ENCODE measurements at regions not wholly inside any gene's neighbourhood (a gene's known extent, or its start where the extent isn't known, plus 50 kb on each side); places are given as distances from the start of the nearest gene placed in this dataset.

DNA sequence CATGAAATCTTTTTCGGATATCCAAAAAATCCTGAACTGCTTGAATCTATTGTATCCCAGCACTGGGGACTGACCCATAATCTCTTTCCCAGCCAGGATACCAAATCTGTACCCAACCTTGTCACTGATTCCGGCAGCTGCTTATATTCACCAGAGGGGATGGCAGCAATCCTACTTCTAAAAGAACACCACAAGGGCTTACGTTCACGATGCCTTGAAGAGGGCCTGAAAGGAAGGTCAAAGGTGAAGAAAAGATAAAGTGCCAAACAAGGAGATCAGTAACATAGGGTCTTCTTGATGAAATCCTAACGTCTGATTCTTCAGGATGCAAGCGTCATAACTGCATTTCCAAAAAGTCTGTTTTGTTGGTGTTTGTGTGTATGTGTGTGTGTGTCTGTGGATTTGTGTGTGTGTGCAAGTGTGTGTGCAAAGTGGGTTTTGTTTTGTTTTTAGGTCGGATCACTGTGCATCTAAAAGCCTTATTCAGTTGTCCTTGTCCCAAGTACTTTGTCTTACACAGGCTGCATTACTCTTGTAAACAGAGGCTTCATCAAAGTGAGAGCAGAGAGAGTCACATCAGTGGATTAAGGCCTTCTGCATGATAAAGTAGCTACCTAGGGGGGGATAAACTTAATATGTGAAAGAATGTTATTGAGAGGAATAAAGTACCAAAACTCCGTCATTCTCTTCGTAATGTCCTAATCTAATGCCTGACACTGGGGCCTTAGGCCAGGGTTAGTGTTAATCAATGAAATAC is 179.3 kb downstream of the BARHL2 start:
- TF ChIP-seq EZH2 (IDR thresholded peaks at IDR 0.05; ENCODE audit: borderline replicate concordance, low read depth, low read length, severe bottlenecking) (no peak), FOS (IDR thresholded peaks at IDR 0.05; ENCODE audit: borderline replicate concordance, insufficient read depth, low read length) (no peak), POLR2AphosphoS5 (IDR thresholded peaks at IDR 0.05; ENCODE audit: insufficient read depth, low read depth, low read length) (no peak), GATA2 (IDR thresholded peaks at IDR 0.05; ENCODE audit: insufficient read depth, insufficient read length, low read depth, low read length) (no peak), JUN (IDR thresholded peaks at IDR 0.05; ENCODE audit: borderline replicate concordance, insufficient read depth, insufficient read length, low read depth) (no peak), MYC (IDR thresholded peaks at IDR 0.05; ENCODE audit: low read depth, low read length) (no peak), POLR2A (IDR thresholded peaks at IDR 0.05; ENCODE audit: low read depth, low read length) (no peak)
- TF ChIP-seq, protein P1, sequence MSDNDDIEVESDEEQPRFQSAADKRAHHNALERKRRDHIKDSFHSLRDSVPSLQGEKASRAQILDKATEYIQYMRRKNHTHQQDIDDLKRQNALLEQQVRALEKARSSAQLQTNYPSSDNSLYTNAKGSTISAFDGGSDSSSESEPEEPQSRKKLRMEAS (IDR thresholded peaks at IDR 0.05; ENCODE audit: insufficient read depth, insufficient read length): no peak
- TF ChIP-seq, protein P2, sequence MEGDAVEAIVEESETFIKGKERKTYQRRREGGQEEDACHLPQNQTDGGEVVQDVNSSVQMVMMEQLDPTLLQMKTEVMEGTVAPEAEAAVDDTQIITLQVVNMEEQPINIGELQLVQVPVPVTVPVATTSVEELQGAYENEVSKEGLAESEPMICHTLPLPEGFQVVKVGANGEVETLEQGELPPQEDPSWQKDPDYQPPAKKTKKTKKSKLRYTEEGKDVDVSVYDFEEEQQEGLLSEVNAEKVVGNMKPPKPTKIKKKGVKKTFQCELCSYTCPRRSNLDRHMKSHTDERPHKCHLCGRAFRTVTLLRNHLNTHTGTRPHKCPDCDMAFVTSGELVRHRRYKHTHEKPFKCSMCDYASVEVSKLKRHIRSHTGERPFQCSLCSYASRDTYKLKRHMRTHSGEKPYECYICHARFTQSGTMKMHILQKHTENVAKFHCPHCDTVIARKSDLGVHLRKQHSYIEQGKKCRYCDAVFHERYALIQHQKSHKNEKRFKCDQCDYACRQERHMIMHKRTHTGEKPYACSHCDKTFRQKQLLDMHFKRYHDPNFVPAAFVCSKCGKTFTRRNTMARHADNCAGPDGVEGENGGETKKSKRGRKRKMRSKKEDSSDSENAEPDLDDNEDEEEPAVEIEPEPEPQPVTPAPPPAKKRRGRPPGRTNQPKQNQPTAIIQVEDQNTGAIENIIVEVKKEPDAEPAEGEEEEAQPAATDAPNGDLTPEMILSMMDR (IDR thresholded peaks at IDR 0.05; ENCODE audit: extremely low read depth in 1 of 2, insufficient read depth in 1 of 2, low read depth in 1 of 2, low read length in 2 of 2): no peak
- dilution Hi-C loops (cut with MboI; ENCODE audit: extremely low pct_ligation_motif_present, low sequenced_read_pairs) (no loop called here), intact Hi-C loops (cut with micrococcal nuclease) (no loop called here)
- Histone ChIP-seq H3K79me2 (ENCODE audit: control insufficient read depth, insufficient read depth, low read length) (no peaks in the 10 kb centered on the region), H2AFZ (ENCODE audit: low read depth, low read length) (no peak overlapping the region), H3K4me1 (ENCODE audit: control insufficient read depth, extremely low read depth, insufficient read depth, low read length) (no peaks in the 10 kb centered on the region), H3K4me2 (ENCODE audit: insufficient read depth, low read length) (no peak overlapping the region), H4K20me1 (replicated peaks; ENCODE audit: control insufficient read depth, extremely low read depth, insufficient read depth, low read length) (no peaks in the 10 kb centered on the region), H3K9me3 (replicated peaks; ENCODE audit: control insufficient read depth, insufficient read depth, low read length) (no peaks in the 10 kb centered on the region), H3K27me3 (ENCODE audit: control insufficient read depth in 2 of 2, insufficient read depth in 2 of 2, low read length in 2 of 2) (no peaks in the 10 kb centered on the region), H3K36me3 (ENCODE audit: control insufficient read depth in 2 of 2, extremely low read depth in 1 of 2, insufficient read depth in 2 of 2, low read length in 2 of 2) (no peaks in the 10 kb centered on the region), H3K9ac (replicated peaks; ENCODE audit: extremely low read depth, insufficient read depth, low read length) (no peak overlapping the region), H3K27ac (ENCODE audit: insufficient read depth, low read depth, low read length) (no peak overlapping the region), H3K9me1 (replicated peaks; ENCODE audit: control insufficient read depth, extremely low read depth, insufficient read depth, low read length) (no peaks in the 10 kb centered on the region), H3K4me3 (replicated peaks in 1 of 3; ENCODE audit: insufficient read depth in 1 of 3, low read depth in 1 of 3, low read length in 3 of 3) (no peak overlapping the region)
- BruUV-seq (replicated peaks): no TSS peak
- ChIA-PET POLR2A (no interaction called here), CTCF (no interaction called here)
- DNase-seq (ENCODE audit: low read depth, low spot score) (no peak), FAIRE-seq (no peak)

All from endothelial cell of umbilical vein (primary cell).